ENCODE measurements at regions not wholly inside any gene's neighbourhood (a gene's known extent, or its start where the extent isn't known, plus 50 kb on each side); places are given as distances from the start of the nearest gene placed in this dataset.

DNA sequence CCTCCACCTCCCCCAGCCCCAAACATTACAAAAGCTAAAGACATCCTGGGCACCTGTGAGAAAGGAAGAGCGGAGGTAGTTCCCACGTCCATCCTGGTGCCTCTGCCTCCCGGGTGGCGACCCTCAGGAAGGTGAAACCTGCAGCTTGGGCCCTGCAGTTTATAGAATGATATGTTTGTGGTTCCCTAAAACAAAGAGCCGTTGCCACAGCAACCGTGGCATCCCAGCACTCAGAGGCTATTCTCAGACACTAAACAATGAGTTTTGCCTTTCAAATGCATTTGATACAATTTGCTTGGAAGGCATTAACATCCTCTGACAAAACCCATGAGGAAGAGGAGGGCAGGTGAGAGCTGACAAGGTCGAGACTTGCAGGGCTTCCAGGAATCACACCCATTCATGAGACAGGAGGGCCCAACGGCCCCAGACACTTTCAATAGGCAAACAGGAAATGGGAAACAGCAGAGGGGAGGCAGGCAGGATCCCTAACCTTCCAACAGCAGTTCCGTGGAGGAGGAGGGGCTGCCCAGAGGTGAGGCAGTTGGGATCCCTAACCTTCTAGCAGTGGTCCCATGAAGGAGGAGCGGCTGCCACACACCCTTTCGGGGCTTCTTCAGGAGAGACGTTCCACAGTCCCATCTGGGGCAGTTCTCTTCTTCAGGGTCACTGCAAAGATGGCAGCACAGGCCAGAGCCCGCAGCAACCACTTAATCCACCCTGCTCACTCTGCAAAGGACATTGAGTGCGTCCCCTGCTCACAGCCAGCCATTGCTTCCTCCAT lies 379.2 kb downstream of the SHANK2 start:
- no peak for DNase-seq (ENCODE audit: low read depth)

GRCh38 chr11:70873736-70874412 lies 378.5 kb downstream of the SHANK2 start:
- DNase-seq (ENCODE audit: low read depth) = no peak

GRCh38 chr11:70876685-70877084 lies 375.7 kb downstream of the SHANK2 start:
- no peak for DNase-seq (ENCODE audit: low read depth)

DNA sequence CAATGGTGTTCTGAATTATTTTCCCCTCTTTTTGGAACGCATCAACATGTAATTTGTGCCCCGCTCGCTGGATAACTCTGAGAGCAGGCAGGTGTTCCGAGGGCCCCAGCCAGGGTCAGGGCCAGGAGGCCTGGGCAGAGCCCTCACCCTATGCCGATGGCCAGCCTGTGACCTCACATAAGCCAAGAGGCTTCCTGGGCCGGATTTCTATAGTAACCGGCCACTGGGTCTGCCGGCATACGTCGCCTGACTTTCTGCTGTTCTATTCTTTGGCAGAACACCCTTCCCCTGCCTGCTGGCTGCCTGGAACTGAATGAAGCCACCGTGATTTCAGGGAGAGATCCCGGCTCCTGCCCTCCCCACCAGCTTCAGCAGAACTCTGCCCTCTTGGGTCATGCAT lies 375.2 kb downstream of the SHANK2 start:
- no peak for DNase-seq (ENCODE audit: low read depth)

DNA sequence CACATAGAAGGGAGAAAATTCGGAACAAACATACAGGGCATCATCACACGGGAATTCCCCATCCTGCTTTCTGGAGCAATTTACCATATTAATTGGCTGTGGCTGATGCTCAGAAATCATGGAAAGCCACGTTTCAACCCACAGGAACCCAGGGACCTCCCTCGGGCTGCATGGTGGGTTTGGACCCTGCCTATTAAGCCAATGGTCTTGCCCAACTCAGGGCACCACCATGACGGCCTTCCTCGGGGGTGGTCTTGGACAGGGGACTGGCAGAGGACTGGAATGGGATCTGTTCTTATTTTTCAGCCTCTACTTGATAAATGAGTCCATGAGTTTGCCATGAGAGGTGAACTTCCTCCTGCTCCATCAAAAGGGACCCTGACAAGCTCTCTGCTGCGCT lies 374.0 kb downstream of the SHANK2 start:
- no peak for DNase-seq (ENCODE audit: low read depth)

GRCh38 chr11:70879601-70880285 lies 372.6 kb downstream of the SHANK2 start:
- no peak for DNase-seq (ENCODE audit: low read depth)

GRCh38 chr11:70880416-70880815 lies 372.0 kb downstream of the SHANK2 start:
- DNase-seq (ENCODE audit: low read depth) = no peak

DNA sequence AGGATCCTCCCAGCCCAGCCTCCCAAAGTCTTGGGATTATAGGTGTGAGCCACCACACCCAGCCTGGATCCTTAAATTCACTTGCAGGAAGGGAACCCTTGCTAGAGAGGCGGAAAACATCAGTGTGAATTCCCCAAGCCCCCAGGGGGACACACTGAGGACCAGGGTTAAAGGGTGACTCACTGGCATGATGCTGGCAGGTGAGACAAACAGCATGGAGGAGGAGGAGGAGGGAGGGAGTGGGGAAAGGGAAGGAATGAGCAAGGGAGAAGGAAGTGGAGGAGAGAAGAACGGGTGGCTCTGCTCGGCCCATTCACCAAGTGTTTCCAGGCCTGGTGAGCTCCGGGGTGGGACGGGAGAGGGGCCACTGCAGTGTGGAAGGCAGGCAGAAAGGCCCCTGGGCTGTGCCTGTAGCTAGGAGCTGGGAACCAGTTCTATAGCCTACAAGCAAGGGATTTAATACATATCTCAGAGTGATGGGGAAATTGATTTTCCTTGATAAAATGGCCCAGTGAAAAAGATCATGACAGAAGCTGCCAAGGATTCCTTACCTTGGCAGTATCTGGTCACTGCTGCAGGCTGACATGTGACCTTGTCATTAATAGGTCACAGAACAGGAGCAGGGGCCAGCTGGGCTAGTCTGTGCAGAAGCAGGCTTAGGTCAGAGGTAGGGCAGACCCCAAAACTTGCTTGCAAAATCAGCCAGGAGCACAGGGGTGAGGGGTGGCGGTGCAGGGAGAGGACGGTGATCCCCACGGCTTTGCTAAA lies 370.2 kb downstream of the SHANK2 start:
- DNase-seq (ENCODE audit: low read depth) = no peak

DNA sequence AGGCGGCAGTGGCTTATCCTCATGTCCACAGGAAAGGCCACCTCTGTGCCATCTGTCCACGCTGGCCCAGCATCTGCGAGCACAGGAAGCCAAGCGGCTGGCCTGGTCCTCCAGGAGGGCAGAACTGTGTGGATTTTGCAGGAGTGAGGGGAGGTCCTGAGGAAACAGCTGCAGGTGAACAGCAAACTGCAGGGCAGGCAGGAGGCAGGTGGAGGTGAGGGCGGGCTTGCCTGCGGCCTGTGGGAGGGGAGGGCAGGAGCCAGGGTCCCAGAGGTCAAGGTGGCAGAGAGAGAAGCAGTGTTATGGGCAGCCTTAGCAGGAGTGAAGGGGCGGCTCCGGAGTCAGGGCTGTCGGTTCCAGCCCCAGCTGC lies 369.7 kb downstream of the SHANK2 start:
- no peak for DNase-seq (ENCODE audit: low read depth)

GRCh38 chr11:70883323-70883940 lies 368.9 kb downstream of the SHANK2 start:
- no peak for DNase-seq (ENCODE audit: low read depth)

DNA sequence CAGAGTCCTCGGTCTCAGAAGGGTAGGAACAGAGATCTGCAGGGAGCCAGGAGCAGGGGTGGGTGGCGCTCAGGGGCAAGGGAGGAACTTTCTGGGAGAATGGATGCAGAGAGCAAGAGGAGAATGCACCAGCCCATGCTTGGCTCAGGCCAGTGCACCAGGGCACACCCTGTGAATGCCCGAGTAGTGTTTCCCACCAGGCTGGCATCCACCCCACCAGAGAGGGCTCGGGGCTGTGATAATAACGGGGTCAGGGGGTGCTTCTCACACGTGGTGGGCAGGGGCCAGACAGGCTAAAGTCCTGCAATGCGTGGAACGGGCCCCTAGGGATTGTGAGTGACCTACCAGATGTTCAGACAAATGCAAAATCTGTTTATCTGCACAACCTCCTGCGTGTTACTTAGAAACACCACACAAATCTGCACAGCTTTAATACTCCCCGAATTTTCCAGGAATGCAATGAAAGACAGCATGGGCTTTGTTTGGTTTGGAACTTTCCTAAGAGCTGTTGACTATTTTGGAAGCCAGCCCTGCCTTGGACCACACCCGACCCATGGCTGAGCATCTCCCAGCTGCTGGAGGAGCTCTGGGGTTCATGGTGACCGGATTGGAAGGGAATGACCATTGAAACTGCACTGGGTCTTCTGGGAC lies 368.3 kb downstream of the SHANK2 start:
- no peak for DNase-seq (ENCODE audit: low read depth)

GRCh38 chr11:70885281-70886231 lies 366.8 kb downstream of the SHANK2 start:
- DNase-seq (ENCODE audit: low read depth) = no peak

GRCh38 chr11:70886256-70886655 lies 366.1 kb downstream of the SHANK2 start:
- no peak for DNase-seq (ENCODE audit: low read depth)

DNA sequence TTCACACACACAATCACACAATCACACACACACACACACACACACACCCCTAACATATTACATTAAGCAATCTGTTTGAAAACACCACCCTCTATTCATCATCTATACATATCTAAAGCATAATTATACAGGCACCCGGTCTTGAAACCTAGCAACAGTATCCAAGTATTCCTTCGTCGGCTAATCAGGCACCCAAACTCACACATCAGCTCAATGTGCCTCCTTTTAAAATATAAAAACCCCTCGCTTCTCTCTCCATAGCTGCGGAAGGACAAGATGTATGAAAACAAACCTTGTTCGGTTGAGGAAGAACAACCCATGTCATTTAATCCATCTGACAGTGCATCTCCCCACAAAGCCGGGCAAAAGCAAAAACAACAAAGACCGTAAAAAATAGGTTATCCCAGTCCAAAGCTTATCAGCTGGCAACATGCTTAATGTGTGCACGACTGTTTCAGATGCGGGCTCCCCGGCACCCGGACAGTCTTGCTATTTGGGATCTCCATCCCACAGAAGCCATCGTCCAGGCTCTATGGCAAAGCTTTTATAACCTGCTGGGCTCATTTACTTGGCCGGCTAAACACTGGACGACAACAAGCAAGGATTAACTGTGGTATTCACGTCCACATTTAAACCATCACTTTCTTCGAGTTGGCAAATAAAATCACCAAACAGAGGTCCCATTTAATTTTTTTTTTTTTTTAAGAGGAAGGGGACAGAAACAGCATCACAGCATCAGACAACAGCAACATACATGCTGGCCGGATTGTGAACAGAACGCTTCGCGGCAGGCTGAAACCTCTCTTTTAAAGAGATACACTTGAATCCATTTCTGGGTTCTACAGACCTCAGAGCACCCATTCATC lies 365.5 kb downstream of the SHANK2 start:
- DNase-seq (ENCODE audit: low read depth) = no peak

DNA sequence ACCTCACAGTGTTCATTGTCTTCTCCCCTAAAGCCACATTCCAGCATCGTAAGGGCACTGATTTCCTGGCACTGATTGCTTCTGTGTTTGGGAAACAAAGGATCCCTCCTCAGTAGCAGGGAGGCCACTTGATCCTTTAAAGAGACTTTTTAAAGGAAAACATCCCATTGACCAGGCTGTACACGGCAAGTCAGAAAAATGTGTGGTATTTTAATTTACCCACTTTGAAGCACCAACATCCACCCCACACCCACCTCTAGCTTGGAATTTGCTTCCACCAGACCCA lies 364.9 kb downstream of the SHANK2 start:
- DNase-seq (ENCODE audit: low read depth) = no peak

DNA sequence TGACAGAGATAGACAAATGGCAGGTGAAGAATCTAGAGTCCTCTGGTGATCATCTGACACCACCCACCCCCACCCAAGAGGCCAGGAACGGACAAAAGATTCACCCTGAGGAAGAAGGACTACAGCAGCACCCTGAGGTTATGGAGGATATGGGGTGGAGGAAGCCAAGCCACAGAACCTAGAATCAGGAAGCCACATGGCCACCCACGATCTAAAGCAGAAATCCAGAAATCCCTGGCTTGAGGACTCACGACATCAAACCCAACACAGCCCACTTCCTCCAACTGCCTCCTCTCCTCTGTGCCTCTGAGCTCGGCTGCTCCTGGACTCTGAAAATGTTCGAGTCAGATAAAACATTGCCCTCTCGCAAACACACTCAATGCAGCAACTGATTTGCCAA lies 364.3 kb downstream of the SHANK2 start:
- DNase-seq (ENCODE audit: low read depth) = no peak

DNA sequence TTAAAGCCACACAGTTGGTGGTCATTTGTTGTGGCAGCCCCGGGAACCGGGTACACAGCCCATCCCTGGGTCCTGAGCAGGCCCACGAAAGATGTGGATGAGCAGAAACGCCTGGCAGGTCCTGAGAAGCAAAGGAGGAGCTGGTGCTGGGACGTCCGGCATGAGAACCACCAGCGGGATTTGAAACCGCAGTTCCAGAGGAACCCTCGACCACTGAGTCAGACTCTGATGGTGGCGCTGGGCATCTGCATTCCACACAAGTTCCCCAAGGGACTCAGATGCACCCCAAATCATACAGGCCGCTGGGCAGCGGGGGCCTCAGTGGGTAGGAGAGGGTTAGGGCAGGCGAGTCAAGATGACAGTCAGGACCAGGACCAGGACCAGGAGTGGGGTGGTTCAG lies 363.0 kb downstream of the SHANK2 start:
- DNase-seq (ENCODE audit: low read depth) = no peak

GRCh38 chr11:70891844-70892380 lies 360.5 kb downstream of the SHANK2 start:
- no peak for DNase-seq (ENCODE audit: low read depth)

DNA sequence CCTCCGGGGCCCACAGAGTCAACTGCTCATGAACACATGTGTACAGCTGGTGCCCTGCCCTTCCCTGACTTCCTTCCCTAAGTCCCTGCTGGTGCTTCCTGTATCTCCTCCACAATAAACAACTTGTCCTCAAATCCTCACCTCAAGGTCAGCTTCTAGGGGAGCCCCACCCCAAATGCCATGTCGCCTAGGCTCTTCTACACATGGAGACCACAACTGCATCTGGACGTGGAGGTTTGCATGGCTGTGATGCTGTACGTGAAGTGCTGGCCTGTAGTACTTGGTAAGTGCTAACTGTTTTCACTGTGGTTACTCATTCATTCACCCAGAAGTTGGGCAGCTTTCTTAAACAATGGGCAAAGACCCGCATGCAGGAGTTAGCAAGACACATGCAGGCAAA lies 359.5 kb downstream of the SHANK2 start:
- no peak for DNase-seq (ENCODE audit: low read depth)

Data from HS-27A (cell line).